GM19035 (cell line): ENCODE measurements at regions not wholly inside any gene's neighbourhood (a gene's known extent, or its start where the extent isn't known, plus 50 kb on each side); places are given as distances from the start of the nearest gene placed in this dataset.
"Not testable (repeated sequence)": the region's sequence is repeated elsewhere in the genome, so short reads cannot be mapped to it uniquely, and the experiment has no call there.

ENCODE experiments used
- ATAC-seq: cut with Tn5 transposase; IDR thresholded peaks from one replicate; pipeline ENCODE4 v1.9.1; 2021; ENCODE audit not compliant: unreplicated experiment

DNA sequence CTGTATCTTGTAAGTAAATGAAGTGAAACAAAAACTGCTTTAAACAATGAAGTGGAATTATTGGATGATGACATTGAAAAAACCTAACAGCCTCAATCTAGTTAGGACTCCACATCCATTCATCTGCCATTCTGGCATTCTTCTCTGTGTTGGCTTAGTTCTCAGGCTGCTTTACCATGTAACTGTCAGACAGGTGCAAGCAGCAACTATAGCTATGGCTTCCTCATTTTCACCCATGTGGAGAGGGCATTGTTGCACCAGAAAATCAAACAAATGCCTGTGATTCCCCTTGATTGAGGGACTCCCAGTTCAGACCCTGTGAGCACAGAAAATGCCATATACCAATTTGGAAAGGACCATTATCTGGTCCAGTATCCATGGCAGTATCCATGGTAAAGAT, 129.5 kb upstream of the NYAP2 start:
- no peak for ATAC-seq

DNA sequence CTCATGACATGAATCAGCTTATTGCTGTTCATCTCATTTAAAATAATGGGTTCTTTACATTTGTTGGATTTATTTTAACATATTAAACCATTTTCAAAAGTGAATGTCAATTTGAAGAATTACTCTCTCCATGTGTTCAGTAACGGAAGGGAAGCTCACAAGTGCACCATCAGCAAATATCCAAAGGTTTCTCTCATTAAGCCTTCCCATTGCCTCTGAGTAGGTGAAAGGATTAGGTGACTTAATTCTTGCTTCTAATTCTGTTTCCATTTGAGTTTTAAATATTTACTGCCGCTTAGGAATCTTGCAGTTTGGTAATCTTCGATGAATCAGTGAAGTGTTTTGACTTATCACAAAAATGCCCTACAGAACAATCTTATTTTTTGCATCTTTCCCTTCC, 145.1 kb upstream of the NYAP2 start:
- no peak for ATAC-seq

DNA sequence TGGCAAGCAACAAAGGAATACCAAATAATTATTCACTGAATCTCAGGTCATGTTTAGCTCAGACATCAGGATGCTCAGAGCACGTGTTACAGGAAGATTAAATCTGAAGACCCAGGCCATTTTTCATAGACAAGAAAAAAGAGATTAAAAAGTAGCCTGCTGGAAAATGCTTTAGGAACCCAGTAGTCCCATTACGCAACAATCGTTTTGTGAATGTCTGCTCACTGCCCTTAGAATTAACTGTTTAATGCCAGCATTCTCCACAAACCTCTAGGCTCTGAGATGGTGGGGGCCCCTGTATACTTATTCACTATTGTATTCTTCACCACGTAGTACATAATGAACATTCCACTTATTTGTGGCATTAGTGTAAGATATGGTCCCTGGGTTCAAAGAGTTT, 154.6 kb upstream of the NYAP2 start:
- ATAC-seq, result no peak

DNA sequence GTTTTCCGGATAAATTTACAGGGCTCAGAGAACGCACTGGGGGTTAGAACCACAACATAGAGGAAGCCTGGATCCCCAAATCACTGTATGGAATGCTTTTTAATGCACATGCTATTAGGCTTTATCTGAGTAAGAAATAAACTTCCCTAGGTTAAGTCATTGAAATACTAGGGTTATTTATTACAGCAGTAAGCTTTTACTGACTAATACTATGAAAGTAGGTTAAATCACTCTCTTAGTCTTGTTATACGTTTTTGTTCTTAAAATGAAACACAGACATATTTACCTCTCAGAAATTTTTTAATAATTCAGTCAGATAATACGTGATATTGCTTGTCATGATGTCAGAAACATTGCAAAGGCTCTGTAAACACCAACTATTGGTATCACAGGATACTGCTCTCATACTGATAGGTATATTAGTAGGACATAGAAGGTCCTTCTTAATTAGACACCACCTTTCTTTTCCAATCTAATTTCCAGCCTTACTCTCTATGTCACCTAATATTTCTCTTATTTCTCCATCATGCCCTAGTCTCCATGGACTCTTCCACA, 162.7 kb upstream of the NYAP2 start:
- no peak for ATAC-seq

- no peak for ATAC-seq
Observed at GRCh38 chr2:225233234-225233633, 166.3 kb upstream of the NYAP2 start.

GRCh38 chr2:225231900-225232299, 167.6 kb upstream of the NYAP2 start:
- no peak for ATAC-seq

DNA sequence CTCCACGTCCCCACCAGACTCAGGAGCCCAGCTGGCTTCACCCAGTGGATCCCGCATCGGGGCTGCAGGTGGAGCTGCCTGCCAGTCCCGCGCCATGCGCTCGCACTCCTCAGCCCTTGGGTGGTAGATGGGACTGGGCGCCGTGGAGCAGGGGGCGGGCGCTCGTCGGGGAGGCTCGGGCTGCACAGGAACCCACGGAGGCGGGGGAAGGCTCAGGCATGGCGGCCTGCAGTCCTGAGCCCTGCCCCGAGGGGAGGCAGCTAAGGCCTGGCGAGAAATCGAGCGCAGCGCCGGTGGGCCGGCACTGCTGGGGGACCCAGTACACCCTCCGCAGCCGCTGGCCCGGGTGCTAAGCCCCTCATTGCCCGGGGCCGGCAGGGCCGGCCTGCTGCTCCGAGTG, 170.2 kb upstream of the NYAP2 start:
- ATAC-seq, result not testable (repeated sequence)

GRCh38 chr2:225226441-225226840, 173.1 kb upstream of the NYAP2 start:
- ATAC-seq, result no peak

DNA sequence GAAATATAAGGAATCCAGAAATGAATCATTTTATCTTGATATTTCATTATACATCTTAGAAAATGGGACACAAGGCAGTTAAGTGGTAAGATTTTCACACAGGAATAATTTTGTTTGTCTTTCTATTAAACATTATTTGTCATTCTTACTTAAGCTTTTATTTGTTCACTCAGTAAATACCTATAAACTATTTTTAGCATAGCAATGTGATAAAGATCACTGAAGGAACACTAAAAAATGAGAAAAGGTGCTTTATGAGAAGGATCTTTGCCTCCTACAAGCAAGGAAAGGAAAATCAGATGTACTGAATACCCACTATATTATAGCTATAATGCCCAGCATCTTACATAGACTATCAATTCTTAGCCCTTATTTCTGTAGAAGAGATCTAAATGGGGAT, 176.2 kb upstream of the NYAP2 start:
- ATAC-seq, result no peak

GRCh38 chr2:225207471-225207870, 165.2 kb upstream of the DOCK10 start:
- ATAC-seq, result no peak

GRCh38 chr2:225207043-225207442, 164.8 kb upstream of the DOCK10 start:
- no peak for ATAC-seq

DNA sequence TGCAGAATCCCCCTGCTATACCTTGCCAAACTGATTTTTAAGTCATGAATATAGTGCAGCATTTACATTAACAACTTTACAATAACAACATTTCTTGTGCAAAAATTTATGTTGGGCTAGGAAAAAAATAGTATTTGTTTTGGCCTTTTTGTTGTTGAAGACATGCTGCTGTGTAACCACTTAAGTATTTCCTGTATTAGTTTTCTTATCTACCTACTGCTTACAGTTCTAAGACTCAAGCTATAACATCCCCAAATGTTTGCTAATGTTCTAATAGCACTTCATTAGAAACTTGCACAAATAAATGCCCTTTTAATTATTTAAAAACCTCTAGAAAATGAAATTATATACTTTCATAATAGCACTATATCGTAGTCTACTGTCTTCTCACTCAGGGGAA, 154.3 kb upstream of the DOCK10 start:
- no peak for ATAC-seq

DNA sequence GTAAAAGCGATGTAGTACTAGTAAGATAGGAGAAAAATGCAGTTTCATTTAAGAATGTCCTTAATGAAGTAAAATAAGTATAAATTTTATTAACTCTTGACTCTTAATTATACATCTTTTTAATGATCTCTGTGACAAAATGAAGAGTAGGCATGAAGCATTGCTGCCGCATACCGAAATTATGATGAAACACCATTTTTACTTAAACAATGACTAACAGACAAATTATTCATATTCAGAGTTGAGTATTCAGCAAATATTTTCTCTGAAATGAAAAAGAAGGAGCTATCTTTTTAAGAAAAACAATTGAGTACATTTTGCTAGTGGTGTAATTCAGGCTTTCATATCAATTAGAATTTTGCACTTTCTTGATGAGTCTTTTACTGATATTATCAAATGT, 150.6 kb upstream of the DOCK10 start:
- no peak for ATAC-seq

GRCh38 chr2:225190987-225191386, 148.7 kb upstream of the DOCK10 start:
- no peak for ATAC-seq

GRCh38 chr2:225184948-225185347, 142.7 kb upstream of the DOCK10 start:
- ATAC-seq, result no peak

DNA sequence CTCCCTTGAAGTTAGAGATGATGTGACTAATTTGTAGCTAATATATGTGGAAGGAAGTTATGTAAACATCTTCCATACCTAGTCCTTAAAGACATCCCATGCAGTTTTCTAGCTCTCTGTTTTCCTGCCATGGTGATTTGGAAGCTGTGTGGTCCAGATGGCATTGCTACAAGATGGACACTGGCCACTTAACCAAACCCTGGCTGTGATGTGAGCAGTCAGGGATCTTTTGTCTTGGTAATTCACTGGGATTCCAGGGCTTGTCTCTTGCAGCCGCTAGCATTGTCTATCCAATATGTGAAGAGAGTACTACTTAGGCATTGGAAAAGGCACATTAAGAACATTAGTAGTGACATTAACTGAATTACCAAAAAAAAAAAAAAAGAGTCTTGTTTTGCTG, 139.9 kb upstream of the DOCK10 start:
- no peak for ATAC-seq

DNA sequence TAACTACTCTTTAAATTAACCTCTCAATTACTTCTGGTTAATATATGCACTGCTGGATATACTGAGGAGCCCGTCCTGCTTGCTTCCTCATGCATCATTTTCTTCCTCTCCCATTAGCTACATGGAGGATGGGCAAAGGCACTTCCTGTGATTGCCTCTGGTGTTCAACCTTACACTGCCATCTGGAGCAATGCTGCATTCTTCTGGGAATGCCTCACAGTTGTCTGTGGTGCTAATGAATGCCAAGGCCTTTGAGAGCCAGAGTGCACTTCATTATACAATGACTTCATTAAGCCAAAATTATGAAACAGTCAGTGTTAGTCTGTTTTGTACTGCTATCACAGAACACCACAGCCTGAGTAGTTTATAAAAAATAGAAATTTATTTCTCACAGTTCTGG, 134.8 kb upstream of the DOCK10 start:
- no peak for ATAC-seq

DNA sequence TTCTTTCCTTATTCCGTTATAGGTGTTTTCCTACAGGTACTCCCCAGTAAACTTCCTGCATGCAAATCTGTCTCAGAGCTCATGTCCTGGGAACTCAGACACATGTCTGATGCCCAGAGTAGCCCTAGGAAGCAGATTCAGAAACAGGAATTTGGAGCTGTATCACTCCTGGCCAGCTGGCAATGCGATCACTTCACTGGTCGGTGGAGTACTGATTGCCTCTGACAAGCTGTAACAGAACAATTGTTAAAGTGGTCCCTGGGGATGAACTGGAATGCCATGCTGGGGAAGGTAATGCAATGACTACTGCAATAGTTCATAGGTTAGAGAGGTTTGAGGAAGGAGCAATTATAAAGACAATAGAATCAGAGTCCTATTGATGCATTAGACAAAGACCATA, 131.6 kb upstream of the DOCK10 start:
- no peak for ATAC-seq

- ATAC-seq, result no peak
Observed at GRCh38 chr2:225171350-225171749, 129.1 kb upstream of the DOCK10 start.

DNA sequence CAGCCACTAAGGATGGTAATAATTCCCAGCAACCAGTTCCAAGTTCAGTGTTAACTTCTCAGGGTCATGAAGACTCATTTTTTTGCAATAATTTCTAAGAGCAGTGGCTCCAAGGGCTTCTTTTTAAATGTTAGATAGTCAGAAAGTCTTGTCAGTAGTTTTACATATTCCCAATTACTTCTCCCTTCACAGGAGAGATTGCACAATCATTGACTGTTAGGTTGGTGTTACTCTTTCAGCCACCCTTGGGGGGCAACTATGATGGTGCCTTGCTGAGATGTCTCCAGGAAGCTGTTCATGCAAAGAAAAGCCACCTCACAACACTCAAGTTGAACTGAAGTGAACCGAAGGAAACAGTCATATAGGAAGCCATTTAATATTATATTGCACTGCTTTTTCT, 127.9 kb upstream of the DOCK10 start:
- ATAC-seq, result no peak

DNA sequence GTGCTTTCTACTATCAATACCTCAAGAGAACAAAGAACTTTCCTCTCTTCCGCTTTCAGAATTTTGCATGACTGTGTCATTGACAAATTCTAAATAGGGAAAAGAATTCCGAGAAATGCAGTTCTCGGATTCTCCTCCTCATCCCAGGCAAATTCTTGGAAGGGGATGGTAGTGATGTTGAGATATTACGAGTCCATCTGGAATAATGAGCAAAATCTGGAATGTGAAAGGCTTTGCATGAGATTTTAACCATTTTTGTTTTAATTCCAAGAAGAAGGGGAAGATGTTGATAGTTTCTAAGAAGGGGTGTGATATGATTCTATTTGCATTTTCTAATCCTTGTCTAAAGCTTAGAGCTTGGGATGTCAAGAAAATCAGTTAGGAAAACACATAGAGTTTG, 127.1 kb upstream of the DOCK10 start:
- no peak for ATAC-seq

DNA sequence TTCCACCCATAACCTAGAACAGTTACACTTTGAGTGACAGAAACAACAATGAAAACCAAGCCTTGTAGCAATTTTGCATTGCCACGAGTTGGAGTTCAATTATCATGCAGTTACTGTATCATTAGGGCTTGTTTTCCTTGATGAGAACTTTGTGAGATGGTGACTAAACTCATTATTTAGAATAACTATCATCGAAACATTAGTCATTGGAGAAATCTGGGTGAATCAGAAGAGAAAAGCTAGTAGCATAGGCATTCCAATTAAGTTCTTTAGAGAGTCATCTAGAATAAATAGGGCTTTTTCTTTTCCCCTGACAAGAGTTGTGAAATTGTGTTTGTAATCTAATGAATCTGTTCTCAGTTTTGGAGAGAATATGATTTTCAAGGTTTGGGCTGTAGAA, 122.8 kb upstream of the DOCK10 start:
- no peak for ATAC-seq

- ATAC-seq, result no peak
Observed at GRCh38 chr2:225164401-225165050, 122.3 kb upstream of the DOCK10 start.
